SK-N-SH (cell line): ENCODE measurements at regions not wholly inside any gene's neighbourhood (a gene's known extent, or its start where the extent isn't known, plus 50 kb on each side); places are given as distances from the start of the nearest gene placed in this dataset.

Source experiments
- CTCF ChIA-PET: fragments of 300-600, 350-600 bp; formaldehyde crosslinking; extraction: SDS; loops from one replicate; lab custom pipeline; 2021; lab: Yijun Ruan, JAX
- POLR2A ChIA-PET: fragments of 350-600 bp; sonication (Branson Sonifier 250); formaldehyde crosslinking; extraction: SDS; loops from one replicate; lab custom pipeline; 2020; ENCODE audit warnings: antibody characterized with exemption, inconsistent platforms; lab: Yijun Ruan, JAX
- DNase-seq: peaks from one replicate; pipeline ENCODE4 v3.0.0; 2012
- H2AFZ ChIP-seq: fragments of 200-600 bp; sonication (generic); 2 replicates; pipeline ENCODE4 v1.8.1; 2016; ENCODE audit warnings: antibody characterized with exemption, mild to moderate bottlenecking, low read depth
- H3F3A ChIP-seq: fragments of 200-600 bp; sonication (generic); replicated peaks from 2 replicates; pipeline ENCODE3; 2016; ENCODE audit warnings: antibody characterized with exemption, mild to moderate bottlenecking; ENCODE audit not compliant: insufficient read depth
- H3K27ac ChIP-seq, 2 experiments: fragments of 200-500 bp in 1 of 2; fragments of 200-600 bp in 1 of 2; sonication (Bioruptor generic) in 1 of 2; sonication (generic), shearing (Covaris generic) in 1 of 2; 2 replicates each; pipeline versions ENCODE4 v1.5.1 to v1.6.1; 2014 to 2016; ENCODE audit warnings: low read depth in 2 of 2, inconsistent platforms in 1 of 2, low read length in 1 of 2, mild to moderate bottlenecking in 1 of 2, mixed read lengths in 1 of 2
- H3K27me3 ChIP-seq: fragments of 200-600 bp; sonication (generic), shearing (Covaris generic); 2 replicates; pipeline ENCODE4 v1.6.1; 2016; ENCODE audit warnings: mixed run types; ENCODE audit not compliant: insufficient read depth
- H3K36me3 ChIP-seq, 2 experiments: fragments of 200-500 bp in 1 of 2; fragments of 200-600 bp in 1 of 2; sonication (Bioruptor generic) in 1 of 2; sonication (generic) in 1 of 2; replicated peaks in 1 of 2; 2 replicates each; pipeline versions ENCODE3 to v1.5.1; 2014 to 2016; ENCODE audit warnings: low read length in 1 of 2, mild to moderate bottlenecking in 1 of 2; ENCODE audit not compliant: insufficient read depth in 2 of 2, control insufficient read depth in 1 of 2
- H3K4me1 ChIP-seq, 2 experiments: fragments of 200-500 bp in 1 of 2; fragments of 200-600 bp in 1 of 2; sonication (Bioruptor generic) in 1 of 2; sonication (generic), shearing (Covaris generic) in 1 of 2; 2 replicates each; pipeline versions ENCODE4 v1.5.1 to v1.6.1; 2014 to 2016; ENCODE audit warnings: low read depth in 1 of 2, low read length in 1 of 2, mixed run types in 1 of 2; ENCODE audit not compliant: insufficient read depth in 2 of 2, control insufficient read depth in 1 of 2
- H3K4me2 ChIP-seq: fragments of 200-600 bp; sonication (generic), shearing (Covaris generic); 2 replicates; pipeline ENCODE4 v1.6.1; 2017; ENCODE audit warnings: mixed run types
- H3K4me3 ChIP-seq, 2 experiments: fragments of 200-500 bp in 1 of 2; fragments of 200-600 bp in 1 of 2; sonication (Bioruptor generic) in 1 of 2; sonication (generic), shearing (Covaris generic) in 1 of 2; 2 replicates each; pipeline versions ENCODE4 v1.5.1 to v1.8.1; 2014 to 2016; ENCODE audit warnings: low read depth in 2 of 2, inconsistent platforms in 1 of 2, low read length in 1 of 2, mild to moderate bottlenecking in 1 of 2, mixed read lengths in 1 of 2, moderate library complexity in 1 of 2
- H3K79me2 ChIP-seq: fragments of 200-600 bp; sonication (generic); 2 replicates; pipeline ENCODE4 v1.8.1; 2017; ENCODE audit warnings: mild to moderate bottlenecking; ENCODE audit not compliant: insufficient read depth
- H3K9ac ChIP-seq: fragments of 200-600 bp; sonication (generic); 2 replicates; pipeline ENCODE4 v1.6.1; 2017; ENCODE audit warnings: mixed run types
- H3K9me2 ChIP-seq: fragments of 200-600 bp; sonication (generic); 2 replicates; pipeline ENCODE4 v1.6.1; 2017; ENCODE audit warnings: mixed run types
- H3K9me3 ChIP-seq: fragments of 200-600 bp; sonication (generic); 2 replicates; pipeline ENCODE4 v1.6.1; 2017; ENCODE audit warnings: mixed run types, mild to moderate bottlenecking, moderate library complexity
- H4K20me1 ChIP-seq: fragments of 200-600 bp; sonication (generic); 2 replicates; pipeline ENCODE4 v1.6.1; 2017; ENCODE audit warnings: mild to moderate bottlenecking, mixed run types; ENCODE audit not compliant: insufficient read depth
- CHD2 ChIP-seq: fragments of 150-350 bp; IDR thresholded peaks from 2 replicates; pipeline ENCODE4 v1.6.1; 2018; ENCODE audit warnings: low read length; ENCODE audit not compliant: partially characterized antibody
- ELF1 ChIP-seq: IDR thresholded peaks from 2 replicates; pipeline ENCODE4 v1.4.0; 2012
- EZH2phosphoT487 ChIP-seq: fragments of 200-600 bp; sonication (generic); IDR thresholded peaks from 2 replicates; pipeline ENCODE4 v1.6.1; 2017; ENCODE audit warnings: low read depth, mixed run types, mild to moderate bottlenecking, antibody characterized with exemption, moderate library complexity, borderline replicate concordance
- MAX ChIP-seq: IDR thresholded peaks from 2 replicates; pipeline ENCODE4 v1.4.0; 2012; ENCODE audit warnings: low read depth
- NFIC ChIP-seq: IDR thresholded peaks from 2 replicates; pipeline ENCODE4 v1.4.0; 2012; ENCODE audit warnings: borderline replicate concordance
- NRF1 ChIP-seq: IDR thresholded peaks from 2 replicates; pipeline ENCODE4 v1.6.1; 2012; ENCODE audit warnings: low read depth, mild to moderate bottlenecking, low read length
- PBX3 ChIP-seq: IDR thresholded peaks from 2 replicates; pipeline ENCODE4; 2012
- POLR2AphosphoS5 ChIP-seq: IDR thresholded peaks from 2 replicates; pipeline ENCODE4 v1.6.1; 2012; ENCODE audit warnings: low read depth, low read length
- RAD21 ChIP-seq: IDR thresholded peaks from 2 replicates; pipeline ENCODE4 v1.6.1; 2012; ENCODE audit warnings: mild to moderate bottlenecking, low read length
- SMC3 ChIP-seq: IDR thresholded peaks from 2 replicates; pipeline ENCODE4 v1.6.1; 2012; ENCODE audit warnings: low read depth, low read length, improper control_type of control experiment
- TAF1 ChIP-seq: IDR thresholded peaks from 2 replicates; pipeline ENCODE4 v1.6.1; 2012; ENCODE audit warnings: low read depth, mild to moderate bottlenecking, low read length, moderate library complexity, borderline replicate concordance
- TEAD4 ChIP-seq: IDR thresholded peaks from 2 replicates; pipeline ENCODE4 v1.4.0; 2012; ENCODE audit warnings: mild to moderate bottlenecking, borderline replicate concordance; ENCODE audit not compliant: insufficient read depth
- WGBS: methylation state at CpG from one replicate; pipeline ENCODE4 v1.1.6; 2017; ENCODE audit warnings: low lambda C conversion rate; 5-methylcytosine and 5-hydroxymethylcytosine counted together
- TF ChIP-seq, protein P1 (sequence below): fragments of 150-350 bp; IDR thresholded peaks from 2 replicates; pipeline ENCODE4 v1.6.1; 2016; ENCODE audit warnings: mild to moderate bottlenecking, low read depth, low read length
- TF ChIP-seq, protein P2 (sequence below): IDR thresholded peaks from 2 replicates; pipeline ENCODE4 v1.4.0; 2012; ENCODE audit warnings: low read depth, borderline replicate concordance
- TF ChIP-seq, protein P3 (sequence below): fragments of 150-350 bp; IDR thresholded peaks from 2 replicates; pipeline ENCODE4 v1.6.1; 2017; ENCODE audit warnings: antibody characterized with exemption, low read length, low read depth, borderline replicate concordance
- TF ChIP-seq, protein P4 (sequence below): IDR thresholded peaks from 2 replicates; pipeline ENCODE4 v1.4.0; 2012; ENCODE audit warnings: low read depth, borderline replicate concordance

- CTCF ChIA-PET = interaction anchor here (0.9 kb wide), 1 partner anchor 37 kb away, joined by 4 read pairs; no protein-coding TSS in a partner anchor
- H3K27me3 ChIP-seq = no peaks in the 10 kb centered on the region
- no peak overlapping the region for H2AFZ ChIP-seq
- H3K27ac ChIP-seq = peak overlapping the region in 1 of 2 experiments; percentile 96; a peak in 1 of 4 replicates
- no peak for TF ChIP-seq PBX3
- TF ChIP-seq TAF1 = no peak
- TF ChIP-seq, protein P1, sequence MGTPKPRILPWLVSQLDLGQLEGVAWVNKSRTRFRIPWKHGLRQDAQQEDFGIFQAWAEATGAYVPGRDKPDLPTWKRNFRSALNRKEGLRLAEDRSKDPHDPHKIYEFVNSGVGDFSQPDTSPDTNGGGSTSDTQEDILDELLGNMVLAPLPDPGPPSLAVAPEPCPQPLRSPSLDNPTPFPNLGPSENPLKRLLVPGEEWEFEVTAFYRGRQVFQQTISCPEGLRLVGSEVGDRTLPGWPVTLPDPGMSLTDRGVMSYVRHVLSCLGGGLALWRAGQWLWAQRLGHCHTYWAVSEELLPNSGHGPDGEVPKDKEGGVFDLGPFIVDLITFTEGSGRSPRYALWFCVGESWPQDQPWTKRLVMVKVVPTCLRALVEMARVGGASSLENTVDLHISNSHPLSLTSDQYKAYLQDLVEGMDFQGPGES = no peak
- TF ChIP-seq RAD21 = no peak
- TF ChIP-seq MAX = no peak
- TF ChIP-seq POLR2AphosphoS5 = no peak
- no peak for TF ChIP-seq NFIC
- TF ChIP-seq SMC3 = no peak
- TF ChIP-seq ELF1 = no peak
- TF ChIP-seq, protein P2, sequence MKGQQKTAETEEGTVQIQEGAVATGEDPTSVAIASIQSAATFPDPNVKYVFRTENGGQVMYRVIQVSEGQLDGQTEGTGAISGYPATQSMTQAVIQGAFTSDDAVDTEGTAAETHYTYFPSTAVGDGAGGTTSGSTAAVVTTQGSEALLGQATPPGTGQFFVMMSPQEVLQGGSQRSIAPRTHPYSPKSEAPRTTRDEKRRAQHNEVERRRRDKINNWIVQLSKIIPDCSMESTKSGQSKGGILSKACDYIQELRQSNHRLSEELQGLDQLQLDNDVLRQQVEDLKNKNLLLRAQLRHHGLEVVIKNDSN = no peak
- TF ChIP-seq, protein P3, sequence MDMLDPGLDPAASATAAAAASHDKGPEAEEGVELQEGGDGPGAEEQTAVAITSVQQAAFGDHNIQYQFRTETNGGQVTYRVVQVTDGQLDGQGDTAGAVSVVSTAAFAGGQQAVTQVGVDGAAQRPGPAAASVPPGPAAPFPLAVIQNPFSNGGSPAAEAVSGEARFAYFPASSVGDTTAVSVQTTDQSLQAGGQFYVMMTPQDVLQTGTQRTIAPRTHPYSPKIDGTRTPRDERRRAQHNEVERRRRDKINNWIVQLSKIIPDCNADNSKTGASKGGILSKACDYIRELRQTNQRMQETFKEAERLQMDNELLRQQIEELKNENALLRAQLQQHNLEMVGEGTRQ = no peak
- TF ChIP-seq CHD2 = no peak
- TF ChIP-seq, protein P4, sequence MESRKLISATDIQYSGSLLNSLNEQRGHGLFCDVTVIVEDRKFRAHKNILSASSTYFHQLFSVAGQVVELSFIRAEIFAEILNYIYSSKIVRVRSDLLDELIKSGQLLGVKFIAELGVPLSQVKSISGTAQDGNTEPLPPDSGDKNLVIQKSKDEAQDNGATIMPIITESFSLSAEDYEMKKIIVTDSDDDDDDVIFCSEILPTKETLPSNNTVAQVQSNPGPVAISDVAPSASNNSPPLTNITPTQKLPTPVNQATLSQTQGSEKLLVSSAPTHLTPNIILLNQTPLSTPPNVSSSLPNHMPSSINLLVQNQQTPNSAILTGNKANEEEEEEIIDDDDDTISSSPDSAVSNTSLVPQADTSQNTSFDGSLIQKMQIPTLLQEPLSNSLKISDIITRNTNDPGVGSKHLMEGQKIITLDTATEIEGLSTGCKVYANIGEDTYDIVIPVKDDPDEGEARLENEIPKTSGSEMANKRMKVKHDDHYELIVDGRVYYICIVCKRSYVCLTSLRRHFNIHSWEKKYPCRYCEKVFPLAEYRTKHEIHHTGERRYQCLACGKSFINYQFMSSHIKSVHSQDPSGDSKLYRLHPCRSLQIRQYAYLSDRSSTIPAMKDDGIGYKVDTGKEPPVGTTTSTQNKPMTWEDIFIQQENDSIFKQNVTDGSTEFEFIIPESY = no peak
- no peak for TF ChIP-seq EZH2phosphoT487
- TF ChIP-seq TEAD4 = no peak
- TF ChIP-seq NRF1 = no peak
- TF ChIP-seq, all 33 proteins: peak for 0
- Histone ChIP-seq H3F3A (peaks cover 17% of the 10 kb centered on the region), H3K9me3 (no peaks in the 10 kb centered on the region), H3K79me2 (peaks cover 42% of the 10 kb centered on the region), H3K9ac (peak overlapping the region; percentile 80; the same call in 1 of the 2 replicates), H3K36me3 (peaks cover 0 to 3% of the 10 kb centered on the region in 2 experiments), H3K4me1 (peaks cover 11 to 14% of the 10 kb centered on the region in 2 experiments; a peak in 3 of 4 replicates), H3K4me2 (peak overlapping the region; percentile 79; the same call in 1 of the 2 replicates), H3K4me3 (no peak overlapping the region), H4K20me1 (no peaks in the 10 kb centered on the region), H3K9me2 (no peaks in the 10 kb centered on the region)
- DNase-seq = no peak
- WGBS = 97% methylated on average over 1 of the region's 1 CpG
- POLR2A ChIA-PET = no interaction called here
Measured at GRCh38 chr13:50122455-50122854, 107.2 kb downstream of the KCNRG start.
